Erythroblast (primary cell): ENCODE measurements at regions not wholly inside any gene's neighbourhood (a gene's known extent, or its start where the extent isn't known, plus 50 kb on each side); places are given as distances from the start of the nearest gene placed in this dataset.

ENCODE experiments used
- GATA1 ChIP-seq: IDR thresholded peaks from 2 replicates; pipeline ENCODE4 v1.6.1; 2011; ENCODE audit warnings: low read depth, mild to moderate bottlenecking, control low read depth, low read length, moderate library complexity
- POLR2A ChIP-seq: IDR thresholded peaks from 2 replicates; pipeline ENCODE4 v1.6.1; 2011; ENCODE audit warnings: mild to moderate bottlenecking, low read length

DNA sequence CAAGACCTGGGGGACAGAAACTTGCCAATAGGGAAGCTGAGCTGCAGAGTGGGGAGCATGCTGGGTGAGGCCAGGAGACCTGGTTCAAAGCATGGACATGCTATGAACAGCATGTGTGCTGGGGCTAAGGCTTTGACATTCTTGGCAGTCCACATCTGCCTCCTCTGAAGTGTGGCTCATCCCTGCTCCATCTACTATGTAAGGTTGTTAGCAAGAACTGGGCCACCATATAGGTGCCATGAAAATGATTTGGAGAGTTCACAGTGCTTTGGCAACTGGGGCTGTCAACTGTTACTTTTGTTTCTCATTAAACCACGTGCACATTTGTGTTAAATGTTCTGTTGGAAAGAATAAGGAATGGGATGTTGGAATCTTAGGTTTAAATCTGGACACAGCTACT, 311.1 kb downstream of the CDC5L start:
- TF ChIP-seq POLR2A (no peak), GATA1 (no peak)
